ENCODE measurements at regions not wholly inside any gene's neighbourhood (a gene's known extent, or its start where the extent isn't known, plus 50 kb on each side); places are given as distances from the start of the nearest gene placed in this dataset.

DNA sequence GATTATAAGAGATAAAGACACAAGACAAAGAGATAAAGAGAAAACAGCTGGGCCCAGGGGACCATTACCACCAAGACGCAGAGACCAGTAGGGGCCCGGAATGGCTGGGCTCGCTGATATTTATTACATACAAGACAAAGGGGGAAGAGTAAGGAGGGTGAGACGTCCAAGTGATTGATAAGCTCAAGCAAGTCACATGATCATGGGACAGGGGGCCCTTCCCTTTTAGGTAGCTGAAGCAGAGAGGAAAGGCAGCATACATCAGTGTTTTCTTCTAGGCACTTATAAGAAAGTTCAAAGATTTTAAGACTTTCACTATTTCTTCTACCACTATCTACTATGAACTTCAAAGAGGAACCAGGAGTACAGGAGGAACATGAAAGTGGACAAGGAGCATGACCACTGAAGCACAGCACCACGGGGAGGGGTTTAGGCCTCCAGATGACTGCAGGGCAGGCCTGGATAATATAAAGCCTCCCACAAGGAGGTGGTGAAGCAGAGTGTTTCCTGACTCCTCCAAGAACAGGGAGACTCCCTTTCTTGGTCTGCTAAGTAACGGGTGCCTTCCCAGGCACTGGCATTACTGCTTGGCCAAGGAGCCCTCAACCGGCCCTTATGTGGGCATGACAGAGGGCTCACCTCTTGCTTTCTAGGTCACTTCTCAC is 63.9 kb upstream of the ARL4D start:
- POLR2A ChIA-PET, result interaction anchor here (3.0 kb wide), 1 partner anchor 26 kb away, joined by 15 read pairs; no protein-coding TSS in a partner anchor
- H3K4me3 Mint-ChIP-seq (ENCODE audit: unreplicated experiment), result no peak overlapping the region

DNA sequence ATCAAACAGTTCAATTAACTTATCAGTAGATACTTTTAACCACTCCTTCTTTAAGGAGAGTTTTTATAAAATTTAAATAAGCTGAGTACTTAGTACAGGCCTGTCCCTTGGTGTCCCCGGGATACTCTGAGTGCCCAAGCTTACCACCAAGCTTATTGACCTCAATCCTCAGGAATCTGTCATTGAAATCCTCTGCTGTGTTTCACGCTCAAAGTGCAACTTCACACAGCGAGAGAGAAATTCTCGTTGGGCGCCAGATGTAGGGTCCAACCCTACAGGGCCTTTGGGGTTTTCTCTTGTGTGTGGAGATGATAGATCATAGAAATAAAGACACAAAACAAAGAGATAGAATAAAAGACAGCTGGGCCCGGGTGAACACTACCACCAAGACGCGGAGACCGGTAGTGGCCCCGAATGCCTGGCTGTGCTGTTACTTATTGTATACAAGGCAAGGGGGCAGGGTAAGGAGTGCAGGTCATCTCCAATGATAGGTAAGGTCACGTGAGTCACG is 65.3 kb upstream of the ARL4D start:
- peak overlapping the region; percentile 43 for H3K27ac Mint-ChIP-seq (ENCODE audit: unreplicated experiment)
- no peaks in the 10 kb centered on the region for H3K27me3 Mint-ChIP-seq (ENCODE audit: insufficient read depth, unreplicated experiment)
- Histone ChIP-seq H3K9me3 (no peaks in the 10 kb centered on the region), H3K27me3 (replicated peaks; ENCODE audit: control insufficient read depth, insufficient read depth, low read length) (no peaks in the 10 kb centered on the region), H3K4me1 (peaks cover 46% of the 10 kb centered on the region), H3K4me3 (ENCODE audit: low read depth, low read length) (no peak overlapping the region), H3K36me3 (ENCODE audit: control insufficient read depth, insufficient read depth, low read length) (no peaks in the 10 kb centered on the region)
- H3K4me3 Mint-ChIP-seq (ENCODE audit: unreplicated experiment), result peak overlapping the region; percentile 27
- ChIA-PET CTCF (interaction anchor here (1.1 kb wide), 1 partner anchor 150 kb away, joined by 4 read pairs; the partner anchor contains the start of gene DHX8), POLR2A (interaction anchor here (3.0 kb wide), 1 partner anchor 28 kb away, joined by 15 read pairs; no protein-coding TSS in a partner anchor)
- H3K36me3 Mint-ChIP-seq (ENCODE audit: insufficient read depth, unreplicated experiment), result peaks cover 19% of the 10 kb centered on the region
- intact Hi-C loops (cut with micrococcal nuclease; ENCODE audit: unreplicated experiment), result no loop called here
- TF ChIP-seq, protein P1, sequence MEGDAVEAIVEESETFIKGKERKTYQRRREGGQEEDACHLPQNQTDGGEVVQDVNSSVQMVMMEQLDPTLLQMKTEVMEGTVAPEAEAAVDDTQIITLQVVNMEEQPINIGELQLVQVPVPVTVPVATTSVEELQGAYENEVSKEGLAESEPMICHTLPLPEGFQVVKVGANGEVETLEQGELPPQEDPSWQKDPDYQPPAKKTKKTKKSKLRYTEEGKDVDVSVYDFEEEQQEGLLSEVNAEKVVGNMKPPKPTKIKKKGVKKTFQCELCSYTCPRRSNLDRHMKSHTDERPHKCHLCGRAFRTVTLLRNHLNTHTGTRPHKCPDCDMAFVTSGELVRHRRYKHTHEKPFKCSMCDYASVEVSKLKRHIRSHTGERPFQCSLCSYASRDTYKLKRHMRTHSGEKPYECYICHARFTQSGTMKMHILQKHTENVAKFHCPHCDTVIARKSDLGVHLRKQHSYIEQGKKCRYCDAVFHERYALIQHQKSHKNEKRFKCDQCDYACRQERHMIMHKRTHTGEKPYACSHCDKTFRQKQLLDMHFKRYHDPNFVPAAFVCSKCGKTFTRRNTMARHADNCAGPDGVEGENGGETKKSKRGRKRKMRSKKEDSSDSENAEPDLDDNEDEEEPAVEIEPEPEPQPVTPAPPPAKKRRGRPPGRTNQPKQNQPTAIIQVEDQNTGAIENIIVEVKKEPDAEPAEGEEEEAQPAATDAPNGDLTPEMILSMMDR (IDR thresholded peaks at IDR 0.05; ENCODE audit: insufficient read depth in 1 of 2, low read depth in 1 of 2, low read length in 1 of 2, severe bottlenecking in 1 of 2, unreplicated experiment in 1 of 2), result no peak
- H3K4me1 Mint-ChIP-seq (ENCODE audit: low read depth, unreplicated experiment), result peaks cover 48% of the 10 kb centered on the region
- no TSS peak for BruUV-seq (replicated peaks)
- no peak for DNase-seq
- H3K9me3 Mint-ChIP-seq (ENCODE audit: unreplicated experiment), result no peaks in the 10 kb centered on the region

More for the DNA sequence above, 63.9 kb upstream of the ARL4D start:
- DNase-seq, result no peak
- BruUV-seq (replicated peaks), result no TSS peak
- no peak overlapping the region for H3K4me3 ChIP-seq (ENCODE audit: low read depth, low read length)
- H3K36me3 ChIP-seq (ENCODE audit: control insufficient read depth, insufficient read depth, low read length), result no peaks in the 10 kb centered on the region; the same call in 1 of the 2 replicates
- Mint-ChIP-seq H3K27me3 (ENCODE audit: insufficient read depth, unreplicated experiment) (no peaks in the 10 kb centered on the region), H3K36me3 (ENCODE audit: insufficient read depth, unreplicated experiment) (peaks cover 19% of the 10 kb centered on the region), H3K27ac (ENCODE audit: unreplicated experiment) (no peak overlapping the region), H3K4me1 (ENCODE audit: low read depth, unreplicated experiment) (peaks cover 35% of the 10 kb centered on the region), H3K9me3 (ENCODE audit: unreplicated experiment) (no peaks in the 10 kb centered on the region)
- no peaks in the 10 kb centered on the region for H3K27me3 ChIP-seq (replicated peaks; ENCODE audit: control insufficient read depth, insufficient read depth, low read length)
- H3K9me3 ChIP-seq, result no peaks in the 10 kb centered on the region
- CTCF ChIA-PET, result interaction anchor here (0.7 to 1.6 kb wide), 4 partner anchors 26 to 328 kb away, joined by 3 to 5 read pairs (median 4); partner anchors contain the start of genes DHX8 and IFI35
- TF ChIP-seq, protein P1 (IDR thresholded peaks at IDR 0.05; ENCODE audit: insufficient read depth in 1 of 2, low read depth in 1 of 2, low read length in 1 of 2, severe bottlenecking in 1 of 2, unreplicated experiment in 1 of 2), result no peak
- peaks cover 32% of the 10 kb centered on the region for H3K4me1 ChIP-seq
- intact Hi-C loops (cut with micrococcal nuclease; ENCODE audit: unreplicated experiment), result no loop called here

DNA sequence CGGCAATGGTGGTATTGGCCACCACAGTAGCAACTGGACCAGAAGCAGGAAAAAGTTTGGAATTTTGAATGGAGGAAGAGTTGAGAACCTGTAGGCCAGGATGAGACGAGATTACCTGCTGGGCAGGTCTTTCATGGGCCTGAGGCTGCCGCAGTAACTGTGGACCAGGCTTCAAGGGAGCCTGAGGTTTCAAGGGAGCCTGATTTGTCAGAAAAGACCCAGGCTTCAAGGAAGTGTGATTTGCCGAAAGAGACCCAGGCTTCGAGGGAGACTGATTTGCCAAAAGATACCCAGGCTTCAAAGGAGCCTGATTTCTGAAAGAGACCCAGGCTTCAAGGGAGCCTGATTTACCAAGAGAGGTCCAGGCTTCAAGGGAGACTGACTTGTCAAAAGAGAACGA is 66.6 kb upstream of the ARL4D start:
- H3K4me3 ChIP-seq (ENCODE audit: low read depth, low read length), result no peak overlapping the region
- H3K36me3 ChIP-seq (ENCODE audit: control insufficient read depth, insufficient read depth, low read length), result no peaks in the 10 kb centered on the region
- Mint-ChIP-seq H3K4me3 (ENCODE audit: unreplicated experiment) (no peak overlapping the region), H3K9me3 (ENCODE audit: unreplicated experiment) (no peaks in the 10 kb centered on the region), H3K27ac (ENCODE audit: unreplicated experiment) (peak overlapping the region; percentile 66), H3K4me1 (ENCODE audit: low read depth, unreplicated experiment) (peaks cover 61% of the 10 kb centered on the region), H3K36me3 (ENCODE audit: insufficient read depth, unreplicated experiment) (peaks cover 13% of the 10 kb centered on the region), H3K27me3 (ENCODE audit: insufficient read depth, unreplicated experiment) (no peaks in the 10 kb centered on the region)
- H3K9me3 ChIP-seq, result no peaks in the 10 kb centered on the region
- H3K4me1 ChIP-seq, result peaks cover 59% of the 10 kb centered on the region
- DNase-seq, result no peak
- TF ChIP-seq, protein P1 (IDR thresholded peaks at IDR 0.05; ENCODE audit: insufficient read depth in 1 of 2, low read depth in 1 of 2, low read length in 1 of 2, severe bottlenecking in 1 of 2, unreplicated experiment in 1 of 2), result no peak
- POLR2A ChIA-PET, result interaction anchor here (0.7 to 3.0 kb wide), 3 partner anchors 21 to 36 kb away, joined by 6 to 15 read pairs (median 6); no protein-coding TSS in a partner anchor
- BruUV-seq (replicated peaks), result no TSS peak
- CTCF ChIA-PET, result interaction anchor here (0.5 to 0.6 kb wide), 3 partner anchors 140 to 909 kb away, joined by 3 to 5 read pairs (median 4); no protein-coding TSS in a partner anchor
- H3K27me3 ChIP-seq (replicated peaks; ENCODE audit: control insufficient read depth, insufficient read depth, low read length), result no peaks in the 10 kb centered on the region
- intact Hi-C loops (cut with micrococcal nuclease; ENCODE audit: unreplicated experiment), result no loop called here

Data from Caco-2 (cell line).